NCI-H345 (cell line): ENCODE measurements at regions not wholly inside any gene's neighbourhood (a gene's known extent, or its start where the extent isn't known, plus 50 kb on each side); places are given as distances from the start of the nearest gene placed in this dataset.

Experiments
- DNase-seq: peaks from one replicate; lab custom pipeline; 2025; lab: John Stamatoyannopoulos, UW

- no peak for DNase-seq
These were observed 85.0 kb upstream of the RAB3GAP2 start for GRCh38 chr1:220356981-220357850.

- no peak for DNase-seq
These were observed 81.2 kb upstream of the RAB3GAP2 start for GRCh38 chr1:220353229-220354012.

- no peak for DNase-seq
These were observed 76.0 kb upstream of the RAB3GAP2 start for GRCh38 chr1:220348211-220348610.

GRCh38 chr1:220347654-220348175 is 75.5 kb upstream of the RAB3GAP2 start:
- DNase-seq: no peak

- no peak for DNase-seq
These were observed 72.5 kb upstream of the RAB3GAP2 start for GRCh38 chr1:220344745-220345144.

GRCh38 chr1:220342853-220343252 is 70.6 kb upstream of the RAB3GAP2 start:
- DNase-seq: no peak

- no peak for DNase-seq
These were observed 68.9 kb upstream of the RAB3GAP2 start for GRCh38 chr1:220341126-220341525.

- no peak for DNase-seq
These were observed 67.3 kb upstream of the RAB3GAP2 start for GRCh38 chr1:220339581-220339980.

GRCh38 chr1:220338759-220339158 is 66.5 kb upstream of the RAB3GAP2 start:
- DNase-seq: no peak

- no peak for DNase-seq
These were observed 64.3 kb upstream of the RAB3GAP2 start for GRCh38 chr1:220336391-220337031.

- no peak for DNase-seq
These were observed 63.4 kb upstream of the RAB3GAP2 start for GRCh38 chr1:220335668-220336067.

GRCh38 chr1:220331318-220331717 is 59.1 kb upstream of the RAB3GAP2 start:
- no peak for DNase-seq

GRCh38 chr1:220330265-220330664 is 58.0 kb upstream of the RAB3GAP2 start:
- DNase-seq: no peak

- DNase-seq: no peak
These were observed 54.9 kb upstream of the RAB3GAP2 start for GRCh38 chr1:220327106-220327505.

- DNase-seq: no peak
These were observed 54.3 kb upstream of the RAB3GAP2 start for GRCh38 chr1:220326578-220326977.

GRCh38 chr1:220325306-220325995 is 53.2 kb upstream of the RAB3GAP2 start:
- DNase-seq: no peak

GRCh38 chr1:220323717-220324116 is 51.5 kb upstream of the RAB3GAP2 start:
- no peak for DNase-seq

GRCh38 chr1:220322570-220322969 is 50.3 kb upstream of the RAB3GAP2 start:
- DNase-seq: no peak
